GM10266 (cell line): ENCODE measurements at regions not wholly inside any gene's neighbourhood (a gene's known extent, or its start where the extent isn't known, plus 50 kb on each side); places are given as distances from the start of the nearest gene placed in this dataset.

Experiments used
- DNase-seq: peaks from one replicate; pipeline ENCODE4 v3.0.0; 2012; ENCODE audit errors: extremely low spot score
- CTCF ChIP-seq: IDR thresholded peaks from 2 replicates; pipeline ENCODE4 v1.5.1; 2012; ENCODE audit warnings: mild to moderate bottlenecking, low read depth; ENCODE audit not compliant: control insufficient read depth, insufficient read depth; ENCODE audit errors: missing control alignments

GRCh38 chr20:57031867-57032355 is 234.5 kb downstream of the BMP7 start:
- no peak for TF ChIP-seq CTCF
- DNase-seq: no peak

- DNase-seq: no peak
- no peak for TF ChIP-seq CTCF
Measured at GRCh38 chr20:57032847-57033246, 233.6 kb downstream of the BMP7 start.

- no peak for DNase-seq
- no peak for TF ChIP-seq CTCF
Measured at GRCh38 chr20:57034001-57034400, 232.4 kb downstream of the BMP7 start.

GRCh38 chr20:57037689-57038088 is 228.8 kb downstream of the BMP7 start:
- TF ChIP-seq CTCF: no peak

GRCh38 chr20:57038608-57039440 is 227.6 kb downstream of the BMP7 start:
- no peak for DNase-seq
- TF ChIP-seq CTCF: no peak

More at GRCh38 chr20:57037689-57038088, 228.8 kb downstream of the BMP7 start:
- DNase-seq: no peak

- DNase-seq: no peak
- no peak for TF ChIP-seq CTCF
Measured at GRCh38 chr20:57040466-57040865, 226.0 kb downstream of the BMP7 start.

GRCh38 chr20:57040924-57041323 is 225.5 kb downstream of the BMP7 start:
- DNase-seq: no peak
- no peak for TF ChIP-seq CTCF
